Heart left ventricle (tissue), 13 donors: ENCODE measurements at regions not wholly inside any gene's neighbourhood (a gene's known extent, or its start where the extent isn't known, plus 50 kb on each side); places are given as distances from the start of the nearest gene placed in this dataset.

Experiments used
- CTCF ChIP-seq, 12 donors: fragments of 200-600 bp; sonication (generic) in 4 of 12; IDR thresholded peaks; one replicate each; pipeline versions ENCODE4 v1.5.0 to v1.8.0; 2018 to 2022; ENCODE audit warnings: antibody characterized with exemption in 12 of 12, mild to moderate bottlenecking in 5 of 12
- POLR2A ChIP-seq, 2 donors: fragments of 450-650 bp; IDR thresholded peaks; one replicate each; pipeline ENCODE4 v1.6.1; 2017; ENCODE audit warnings: antibody characterized with exemption in 2 of 2, mild to moderate bottlenecking in 2 of 2, moderate library complexity in 2 of 2
- donor health status: ischemic (EF 13 %, LVEDD 7.1; RV severe dilation, severe dysfunction).
- donor health status: DM: no; HTN: yes; CAD: no.
- donor health status: DM: no; HTN: no; CAD: no.
- donor health status: ischemic (EF 25% LVEDD 6.9; RV normal size, moderate dysfunction).
- donor health status: ischemic (EF 25% LVEDD 5.7; RV mildly dilated, moderate dysfunction).
- donor health status: ischemic (EF 35%, LVEDD 5.7; RV mildly dilated, moderate dysfunction).
- donor health status: nonischemic (EF 11% LVEDD 7.7; RV severe dilation, severe dysfunction).
- donor health status: DM: yes; HTN: yes; CAD: no.
- donor health status: PGD.
- donor health status: ischemic (EF 29% LVEDD 5.4; RV normal size, mild dysfunction).
- donor health status: nonischemic (EF 23%, LVEDD 6.1; RV moderate dilation, normal function).

GRCh38 chr6:63486196-63486595 is 86.1 kb upstream of the LOC128125822 start:
- no peak for TF ChIP-seq CTCF (IDR thresholded peaks at IDR 0.05)
- TF ChIP-seq POLR2A (IDR thresholded peaks at IDR 0.05) = no peak
